CD4-positive, alpha-beta T cell (primary cell): ENCODE measurements at regions not wholly inside any gene's neighbourhood (a gene's known extent, or its start where the extent isn't known, plus 50 kb on each side); places are given as distances from the start of the nearest gene placed in this dataset.

Experiments used
- ATAC-seq: fragments of 200-7000 bp; cut with Tn5 transposase; one replicate; pipeline ENCODE4 v1.10.0; 2022; ENCODE audit warnings: mild to moderate bottlenecking; ENCODE audit not compliant: poor library complexity
- CTCF ChIA-PET: fragments of 350-600 bp; sonication (Branson Sonifier 250); formaldehyde crosslinking; loops from one replicate; lab custom pipeline; 2021; ENCODE audit warnings: antibody characterized with exemption, inconsistent platforms; lab: Charles Lee
- POLR2A ChIA-PET: fragments of 350-600 bp; sonication (Branson Sonifier 250); formaldehyde crosslinking; loops from one replicate; lab custom pipeline; 2021; ENCODE audit warnings: antibody characterized with exemption, inconsistent platforms; lab: Charles Lee
- DNase-seq, 14 experiments: peaks; one replicate each; pipeline ENCODE4 v3.0.0-alpha.2; 2013 to 2020; ENCODE audit warnings: mixed read lengths in 2 of 14
- H3K27ac ChIP-seq, 2 donors: one replicate each; pipeline versions ENCODE4 v1.5.1 to v1.7.0; 2013; ENCODE audit warnings: low read length in 2 of 2, low read depth in 1 of 2, mild to moderate bottlenecking in 1 of 2
- H3K27me3 ChIP-seq, 2 experiments: 1 replicate in 1 of 2; 2 replicates in 1 of 2; pipeline versions ENCODE4 v1.6.1 to v1.7.0; 2013; ENCODE audit warnings: low read length in 2 of 2, control low read depth in 1 of 2, mild to moderate bottlenecking in 1 of 2, moderate library complexity in 1 of 2; ENCODE audit not compliant: insufficient read depth in 2 of 2, control insufficient read depth in 1 of 2
- H3K36me3 ChIP-seq: one replicate; pipeline ENCODE4 v1.6.1; 2013; ENCODE audit warnings: low read length, control low read depth; ENCODE audit not compliant: insufficient read depth
- H3K4me1 ChIP-seq: one replicate; pipeline ENCODE4 v1.6.1; 2013; ENCODE audit warnings: low read length, control low read depth; ENCODE audit not compliant: insufficient read depth
- H3K4me3 ChIP-seq: one replicate; pipeline ENCODE4 v1.5.1; 2013; ENCODE audit warnings: mild to moderate bottlenecking, low read length, moderate library complexity
- H3K9me3 ChIP-seq, 2 experiments: 1 replicate in 1 of 2; 2 replicates in 1 of 2; pipeline versions ENCODE4 v1.6.1 to v1.7.0; 2013; ENCODE audit warnings: low read length in 2 of 2, mild to moderate bottlenecking in 2 of 2, control low read depth in 1 of 2, moderate library complexity in 1 of 2; ENCODE audit not compliant: control insufficient read depth in 1 of 2, insufficient read depth in 1 of 2
- H3K27ac Mint-ChIP-seq: one replicate; pipeline ENCODE4 v1.8.0; 2020; ENCODE audit warnings: mixed read lengths
- H3K27me3 Mint-ChIP-seq: one replicate; pipeline ENCODE4 v1.8.0; 2021; ENCODE audit warnings: mixed read lengths
- H3K36me3 Mint-ChIP-seq: one replicate; pipeline ENCODE4 v1.8.0; 2021; ENCODE audit warnings: low read depth, mixed read lengths
- H3K4me1 Mint-ChIP-seq: one replicate; pipeline ENCODE4 v1.8.0; 2021; ENCODE audit warnings: low read depth, mixed read lengths
- H3K4me3 Mint-ChIP-seq: one replicate; pipeline ENCODE4 v1.8.0; 2020; ENCODE audit warnings: mild to moderate bottlenecking, mixed read lengths
- H3K9me3 Mint-ChIP-seq: one replicate; pipeline ENCODE4 v1.8.0; 2020; ENCODE audit warnings: mixed read lengths
- CTCF ChIP-seq: fragments of 200-600 bp; IDR thresholded peaks from one replicate; pipeline ENCODE4 v1.8.0; 2022; ENCODE audit warnings: antibody characterized with exemption, mild to moderate bottlenecking
- intact Hi-C, 2 experiments: fragments of 100-400 bp; cut with DNase I in 1 of 2; cut with micrococcal nuclease in 1 of 2; formaldehyde crosslinking; loops; one replicate each; pipeline versions ENCODE4 v1.15.1 to v1.9.0; 2023 to 2025; cut with DNase I, micrococcal nuclease

- H3K4me3 ChIP-seq: no peak overlapping the region
- ATAC-seq (no peak), DNase-seq (no peak)
- Mint-ChIP-seq H3K4me3 (no peak overlapping the region), H3K4me1 (no peaks in the 10 kb centered on the region), H3K27me3 (no peaks in the 10 kb centered on the region), H3K27ac (no peak overlapping the region), H3K9me3 (peaks cover 12% of the 10 kb centered on the region), H3K36me3 (no peaks in the 10 kb centered on the region)
- H3K4me1 ChIP-seq: no peaks in the 10 kb centered on the region
- H3K36me3 ChIP-seq: no peaks in the 10 kb centered on the region
- no peak for TF ChIP-seq CTCF
- H3K27me3 ChIP-seq: no peaks in the 10 kb centered on the region
- H3K27ac ChIP-seq: no peak overlapping the region
- H3K9me3 ChIP-seq: peaks cover 6 to 10% of the 10 kb centered on the region in 2 experiments
- ChIA-PET POLR2A (no interaction called here), CTCF (no interaction called here)
- intact Hi-C loops: no loop called here
Measured at GRCh38 chr13:89474432-89474831, 1803.3 kb downstream of the SLITRK5 start.

DNA sequence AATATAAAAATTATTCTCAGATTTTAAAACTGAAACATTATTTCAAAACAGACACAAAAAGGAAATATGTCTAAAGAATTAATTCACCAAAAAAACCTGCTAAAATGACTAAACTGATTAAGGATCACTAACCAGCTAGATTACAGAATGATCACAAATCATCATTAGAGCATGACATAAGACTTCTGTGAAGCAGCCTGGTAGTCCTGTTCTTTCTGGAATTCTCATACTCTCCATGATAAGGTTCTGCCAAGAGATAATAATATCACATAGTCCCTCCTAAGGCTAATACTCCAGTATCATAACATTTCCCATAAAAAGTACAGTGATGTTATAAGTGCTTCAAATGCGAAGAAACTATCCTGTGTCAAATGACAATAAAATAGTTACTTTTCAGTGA is 1814.9 kb downstream of the SLITRK5 start:
- no peaks in the 10 kb centered on the region for H3K27me3 ChIP-seq
- H3K27ac ChIP-seq: no peak overlapping the region

DNA sequence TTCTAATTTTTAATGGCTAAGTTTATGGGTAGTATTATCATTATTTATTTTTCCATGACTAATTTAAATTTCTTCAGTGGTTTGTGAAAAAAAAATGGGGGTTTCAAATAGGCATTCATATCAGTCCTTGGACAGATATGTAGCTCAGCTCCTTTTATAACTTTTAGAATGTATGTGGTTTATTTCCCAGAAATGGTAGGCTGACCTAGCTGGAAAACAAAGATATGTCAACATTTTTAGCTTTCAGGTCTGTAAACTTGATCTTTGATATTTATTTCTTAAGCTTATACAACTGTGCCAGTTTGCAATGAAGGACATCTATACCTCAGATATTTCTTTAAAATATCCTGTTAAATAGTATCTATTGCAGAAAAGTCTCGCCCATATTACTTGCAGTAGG is 1815.5 kb downstream of the SLITRK5 start:
- Histone ChIP-seq H3K9me3 (peaks cover 3 to 8% of the 10 kb centered on the region in 2 experiments), H3K4me1 (no peaks in the 10 kb centered on the region), H3K4me3 (no peak overlapping the region), H3K27ac (no peak overlapping the region), H3K27me3 (no peaks in the 10 kb centered on the region), H3K36me3 (no peaks in the 10 kb centered on the region)
- POLR2A ChIA-PET: no interaction called here
- intact Hi-C loops: no loop called here
- no peak overlapping the region for H3K4me3 Mint-ChIP-seq
- DNase-seq (no peak), ATAC-seq (no peak)
- H3K4me1 Mint-ChIP-seq: no peaks in the 10 kb centered on the region
- no peaks in the 10 kb centered on the region for H3K36me3 Mint-ChIP-seq
- CTCF ChIA-PET: no interaction called here
- no peaks in the 10 kb centered on the region for H3K27me3 Mint-ChIP-seq
- H3K27ac Mint-ChIP-seq: no peak overlapping the region
- peaks cover 5% of the 10 kb centered on the region for H3K9me3 Mint-ChIP-seq
- no peak for TF ChIP-seq CTCF

More for the DNA sequence above, 1814.9 kb downstream of the SLITRK5 start:
- Mint-ChIP-seq H3K27me3 (no peaks in the 10 kb centered on the region), H3K27ac (no peak overlapping the region), H3K4me3 (no peak overlapping the region), H3K36me3 (no peaks in the 10 kb centered on the region), H3K4me1 (no peaks in the 10 kb centered on the region), H3K9me3 (peaks cover 3% of the 10 kb centered on the region)
- no peaks in the 10 kb centered on the region for H3K36me3 ChIP-seq
- H3K4me3 ChIP-seq: no peak overlapping the region
- ATAC-seq (no peak), DNase-seq (no peak)
- ChIA-PET CTCF (no interaction called here), POLR2A (no interaction called here)
- intact Hi-C loops: no loop called here
- no peak for TF ChIP-seq CTCF
- H3K9me3 ChIP-seq: peaks cover 3 to 8% of the 10 kb centered on the region in 2 experiments
- no peaks in the 10 kb centered on the region for H3K4me1 ChIP-seq
